Activated gamma-delta T cell (primary cell): ENCODE measurements at regions not wholly inside any gene's neighbourhood (a gene's known extent, or its start where the extent isn't known, plus 50 kb on each side); places are given as distances from the start of the nearest gene placed in this dataset.
"Not testable (repeated sequence)": the region's sequence is repeated elsewhere in the genome, so short reads cannot be mapped to it uniquely, and the experiment has no call there.

Experiments
- DNase-seq: peaks from one replicate; lab custom pipeline; 2025; lab: John Stamatoyannopoulos, UW

DNA sequence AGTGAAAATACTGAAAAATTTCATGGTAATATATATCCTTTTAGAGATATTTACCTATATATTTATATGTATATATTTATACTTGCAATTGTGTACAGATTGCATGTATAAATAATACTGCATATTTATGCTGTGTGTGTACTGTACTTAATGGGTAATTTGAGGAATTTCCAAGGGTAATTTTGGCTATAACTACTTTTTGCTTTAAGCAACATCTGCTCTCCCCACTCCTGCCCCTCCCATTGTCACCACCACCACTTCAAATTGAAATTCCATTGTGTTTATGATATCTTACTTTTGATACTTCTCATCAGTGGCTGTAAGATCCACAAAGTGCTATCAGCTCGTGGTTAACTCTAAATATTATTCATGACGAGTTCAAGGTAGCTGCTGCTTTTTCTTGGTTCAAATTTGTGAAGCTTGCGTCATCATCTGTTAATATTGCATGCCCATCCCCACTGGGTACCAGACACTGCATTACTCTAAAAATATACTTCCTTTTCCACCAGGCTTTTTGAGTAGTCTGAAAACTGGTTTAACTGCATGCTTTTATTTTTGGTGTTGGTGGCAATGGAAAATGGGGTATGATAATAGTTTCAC, 91.7 kb upstream of the MITF start:
- no peak for DNase-seq

DNA sequence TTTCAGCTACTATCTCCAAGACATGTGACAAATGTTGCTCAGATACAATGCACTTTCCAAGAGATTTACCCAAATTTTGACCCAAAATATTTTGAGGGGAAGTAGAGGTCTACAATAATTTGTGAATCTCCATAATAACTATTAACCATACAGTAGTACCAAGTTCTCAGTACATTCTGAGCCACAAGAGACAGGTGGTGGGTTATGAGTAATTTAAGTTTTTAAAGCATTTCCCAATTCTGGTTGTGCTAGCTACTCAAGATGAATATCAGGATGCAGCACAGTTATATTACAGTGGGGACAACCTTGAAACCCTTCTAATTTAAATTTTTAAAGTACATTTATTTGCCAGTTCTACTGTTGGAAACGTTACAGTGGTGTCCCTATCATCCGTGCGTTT, 92.2 kb upstream of the MITF start:
- no peak for DNase-seq

DNA sequence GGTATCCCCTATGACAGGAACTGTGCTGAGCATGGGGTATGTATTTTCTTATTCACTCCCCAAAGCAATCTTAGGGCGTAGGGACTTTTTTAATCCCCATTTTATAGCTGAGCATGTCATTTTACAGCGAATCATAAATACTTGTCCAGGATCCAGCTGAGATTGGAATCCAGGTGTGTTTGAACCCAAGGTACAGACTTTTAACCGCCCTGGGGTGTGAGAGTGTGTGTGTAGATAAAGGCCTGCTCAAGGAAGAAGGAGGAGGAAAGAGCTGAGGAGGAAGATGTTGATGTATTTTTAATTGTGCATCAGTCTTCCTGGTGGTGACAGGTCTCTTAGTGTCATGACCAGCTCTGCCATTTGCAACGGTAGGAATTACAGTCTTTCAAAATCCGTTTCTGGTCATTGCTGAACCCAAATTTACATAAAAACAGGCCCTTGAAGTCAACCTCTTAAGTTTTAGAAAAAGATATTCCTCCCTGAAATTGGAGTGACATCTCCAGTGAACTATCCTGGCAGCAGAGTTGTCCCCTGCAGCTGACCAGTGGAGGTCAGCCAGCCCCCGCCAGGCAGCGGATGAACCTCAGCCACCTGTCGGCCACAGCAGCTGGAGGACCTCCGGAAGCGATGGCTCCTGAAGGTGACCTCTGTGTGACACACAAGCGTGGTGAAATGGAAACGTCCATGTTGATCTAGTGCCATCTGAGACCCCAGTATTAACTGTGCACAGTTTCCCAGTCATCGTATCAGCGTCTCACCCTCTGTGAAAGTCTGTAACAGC, 92.8 kb upstream of the MITF start:
- no peak for DNase-seq

DNA sequence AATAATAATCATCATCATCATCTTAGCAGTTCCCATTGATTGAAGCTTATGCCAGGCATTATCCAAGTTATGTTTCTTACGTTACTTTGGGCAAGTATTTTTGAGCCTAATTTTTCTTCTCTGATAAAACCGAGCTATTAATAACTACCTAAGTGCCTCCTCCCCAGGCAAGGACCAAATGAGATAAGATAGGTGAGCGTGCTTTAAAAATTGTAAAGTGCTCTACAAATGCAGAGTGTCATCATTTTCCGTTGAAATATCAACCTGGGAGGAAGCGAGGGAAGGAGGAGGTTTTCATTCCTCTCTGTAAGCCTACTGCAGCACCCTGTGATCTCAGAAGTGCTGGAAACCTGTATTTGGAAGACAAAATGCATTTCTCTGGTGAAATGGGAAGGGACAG, 96.7 kb upstream of the MITF start:
- DNase-seq = no peak

DNA sequence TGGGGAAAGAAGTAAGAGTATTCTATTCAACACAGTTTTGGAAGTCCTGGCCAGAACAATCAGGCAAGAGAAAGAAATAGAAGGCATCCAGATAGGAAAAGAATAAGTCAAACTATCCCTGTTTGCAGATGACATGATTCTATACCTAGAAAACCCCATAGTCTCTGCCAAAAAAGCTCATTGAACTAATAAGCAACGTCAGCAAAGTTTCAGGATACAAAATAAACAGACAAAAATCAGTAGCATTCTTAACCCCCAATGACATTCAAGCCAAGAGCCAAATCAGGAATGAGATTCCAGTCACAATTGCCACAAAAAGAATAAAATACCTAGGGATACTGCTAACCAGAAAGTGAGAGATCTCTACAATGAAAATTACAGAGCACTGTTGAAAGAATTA, 99.4 kb upstream of the MITF start:
- no peak for DNase-seq

DNA sequence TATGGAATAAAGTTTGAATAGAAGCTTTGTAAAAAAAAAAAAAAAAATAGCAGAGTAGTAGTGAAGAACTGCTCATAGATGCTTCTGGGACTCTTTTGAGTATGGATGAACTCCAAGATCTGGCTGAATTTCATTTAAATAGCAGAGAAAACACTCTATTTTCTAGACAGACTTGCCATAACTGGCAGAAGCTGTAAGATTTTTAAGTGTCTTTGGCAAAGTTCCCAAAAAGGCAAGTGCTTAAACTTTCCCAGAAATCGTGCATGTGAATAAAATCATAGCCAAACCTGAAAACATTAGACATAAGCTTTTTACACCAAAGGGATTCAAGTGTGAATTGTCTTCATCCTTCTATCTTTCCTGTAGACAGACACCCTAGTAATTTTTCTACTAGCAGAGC, 110.3 kb upstream of the MITF start:
- DNase-seq = no peak

DNA sequence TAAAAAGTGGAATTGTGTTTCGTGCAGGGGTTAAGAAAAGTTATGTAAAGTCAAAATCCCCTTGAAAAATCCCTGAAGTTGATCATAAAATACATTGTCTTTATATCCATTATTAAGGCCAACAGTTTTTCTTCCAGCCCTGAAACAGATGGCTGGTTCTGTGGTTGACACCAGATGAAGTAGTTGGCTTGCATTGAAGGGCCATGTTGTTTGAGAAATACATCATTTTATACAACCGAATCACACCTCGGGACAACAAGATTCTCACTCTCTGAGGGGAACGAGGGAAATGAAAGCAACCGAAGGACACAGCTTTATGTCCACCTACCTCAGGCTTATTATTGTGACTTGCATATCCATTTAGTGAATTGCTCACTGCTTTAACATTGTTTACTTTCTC, 126.0 kb upstream of the MITF start:
- no peak for DNase-seq

DNA sequence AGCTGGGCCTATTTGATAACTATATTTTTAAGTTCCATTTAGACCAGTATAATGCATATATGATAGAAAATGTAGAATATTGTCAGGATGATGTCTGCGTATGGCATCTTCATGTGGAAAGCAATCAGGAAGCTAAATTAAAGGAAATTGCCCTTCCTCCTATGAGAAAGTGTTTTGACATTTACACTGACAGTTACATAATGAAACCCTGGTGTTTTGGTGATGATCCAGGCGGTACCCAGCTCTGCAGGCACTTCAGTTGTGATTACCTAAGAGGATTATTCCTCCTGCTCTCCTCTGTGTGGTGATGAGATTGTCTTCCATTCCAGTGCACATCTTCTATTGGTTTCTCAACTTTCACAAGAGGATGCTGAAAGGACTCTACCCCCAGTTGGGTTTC, 126.5 kb upstream of the MITF start:
- no peak for DNase-seq

DNA sequence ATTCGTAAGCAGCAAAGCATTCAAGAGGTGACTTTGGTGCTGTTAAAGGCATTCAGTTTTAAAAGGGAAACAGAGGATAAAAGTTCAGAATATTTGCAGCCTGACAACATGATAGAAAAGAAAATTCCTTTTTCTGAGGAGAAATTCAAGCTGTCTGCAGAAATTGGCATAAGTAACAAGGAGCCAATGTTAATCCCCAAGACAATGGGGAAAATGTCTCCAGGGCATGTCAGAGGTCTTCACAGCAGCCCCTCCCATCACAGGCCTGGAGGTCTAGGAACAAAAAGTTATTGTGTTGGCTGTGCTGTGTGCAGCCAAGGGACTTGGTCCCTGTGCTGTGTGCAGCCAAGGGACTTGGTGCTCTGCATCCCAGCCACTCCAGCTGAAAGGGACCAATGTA, 129.7 kb upstream of the MITF start:
- DNase-seq = not testable (repeated sequence)

DNA sequence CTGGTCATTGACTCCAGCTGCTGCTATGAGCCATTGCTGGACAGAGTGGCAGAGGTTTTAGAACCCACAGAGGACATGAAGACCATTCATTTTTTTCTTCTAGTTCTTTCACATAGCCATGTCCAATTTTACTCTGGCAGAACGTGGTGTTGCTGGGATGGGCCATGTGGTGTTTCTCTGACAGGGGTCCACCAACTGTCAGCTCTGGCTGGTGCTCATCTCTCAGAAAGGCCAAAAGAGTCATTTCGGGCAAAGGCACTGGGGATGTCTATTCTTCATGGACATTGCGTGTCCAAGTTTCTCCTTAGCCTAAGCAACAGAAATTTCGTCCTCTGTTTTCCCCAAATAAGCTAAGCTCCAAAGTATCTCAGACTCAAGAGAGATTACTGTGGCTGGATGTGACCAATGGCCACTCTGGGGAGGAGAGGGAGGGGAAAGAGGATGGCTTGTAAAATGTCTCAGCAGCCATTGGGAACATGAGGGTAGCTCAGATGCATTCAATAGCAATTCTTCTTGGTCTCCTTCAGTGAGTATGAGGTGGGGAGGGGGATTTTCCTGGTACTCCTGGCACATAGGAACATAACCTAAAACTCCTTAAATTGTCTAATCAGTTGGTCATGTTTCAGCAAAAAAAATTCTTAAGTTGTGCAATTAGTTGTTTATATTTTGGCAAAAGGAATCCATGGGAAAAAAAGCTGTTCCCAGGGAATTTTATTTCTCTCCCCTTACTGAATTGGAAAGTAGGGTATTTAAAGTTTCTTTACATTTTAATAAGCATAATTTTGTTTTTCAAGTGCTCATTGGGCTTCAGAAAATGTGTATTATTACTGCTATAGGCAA, 131.6 kb upstream of the MITF start:
- DNase-seq = no peak

DNA sequence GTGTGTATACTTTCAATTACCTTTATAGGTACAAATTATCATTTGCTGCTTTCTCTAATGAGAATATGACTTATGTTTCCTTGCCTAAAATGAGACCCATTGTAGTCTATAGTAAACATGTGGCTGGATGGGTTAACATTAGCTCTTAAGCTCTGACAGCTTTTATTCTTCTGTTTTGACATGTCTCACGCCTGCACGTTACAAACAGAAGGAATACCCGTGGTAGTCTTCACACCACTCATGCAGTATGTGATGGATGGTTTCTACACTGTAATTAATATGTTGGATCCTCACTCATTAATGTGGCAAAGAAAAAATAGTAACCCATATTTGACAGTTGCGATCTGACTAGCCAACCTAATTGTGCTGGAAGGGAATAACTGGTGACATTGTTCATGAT, 133.4 kb upstream of the MITF start:
- DNase-seq = no peak

DNA sequence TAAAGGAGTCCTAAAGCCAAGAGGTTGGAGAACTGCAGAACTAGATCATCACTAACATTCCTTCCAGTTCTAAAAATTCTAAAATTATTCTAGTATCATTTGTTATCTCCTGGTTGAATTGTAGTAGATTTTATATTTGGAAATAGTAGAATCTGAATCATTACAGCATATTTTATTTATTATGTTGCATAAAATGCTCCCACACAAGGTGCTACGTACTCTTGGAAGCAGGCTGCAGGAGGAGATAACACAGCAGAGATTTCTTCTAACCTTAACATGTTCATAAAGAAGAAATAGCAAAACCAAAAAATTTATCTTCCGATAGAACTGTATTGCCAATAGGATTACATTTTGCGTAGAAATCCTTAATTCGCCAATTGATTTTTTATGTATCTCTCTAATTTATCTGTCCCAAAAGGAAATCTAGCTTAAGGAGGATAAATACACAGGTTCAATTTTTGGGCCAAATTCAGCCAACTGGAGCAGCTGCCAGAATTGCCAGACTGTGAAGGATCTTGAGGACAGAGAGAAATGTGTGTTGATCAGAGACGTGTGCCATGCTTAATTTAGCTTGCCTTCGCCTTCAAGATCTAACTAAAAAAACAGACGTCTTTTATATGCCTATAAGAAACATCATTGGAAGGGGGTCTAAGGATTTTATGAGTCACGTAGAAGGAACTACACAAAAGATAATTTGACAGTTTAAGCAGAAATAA, 134.4 kb upstream of the MITF start:
- no peak for DNase-seq

DNA sequence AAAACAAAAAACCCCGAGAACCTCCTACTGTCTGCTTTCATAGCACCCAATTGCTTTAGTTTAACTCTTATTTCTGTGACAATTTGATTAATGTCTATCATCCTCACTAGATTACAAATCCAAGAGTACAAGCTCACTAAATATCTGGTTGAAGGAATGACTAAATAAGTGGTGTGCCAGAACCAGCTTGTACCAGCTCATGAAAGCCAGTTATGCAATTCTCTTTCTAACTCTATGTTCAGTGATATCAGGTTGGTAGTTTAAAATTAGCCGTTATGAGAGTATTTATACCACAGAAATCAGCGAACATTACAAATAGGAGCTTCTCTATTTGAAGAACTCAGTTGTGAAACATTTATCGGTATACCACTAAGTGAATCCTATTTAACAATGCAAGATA, 137.2 kb upstream of the MITF start:
- no peak for DNase-seq

DNA sequence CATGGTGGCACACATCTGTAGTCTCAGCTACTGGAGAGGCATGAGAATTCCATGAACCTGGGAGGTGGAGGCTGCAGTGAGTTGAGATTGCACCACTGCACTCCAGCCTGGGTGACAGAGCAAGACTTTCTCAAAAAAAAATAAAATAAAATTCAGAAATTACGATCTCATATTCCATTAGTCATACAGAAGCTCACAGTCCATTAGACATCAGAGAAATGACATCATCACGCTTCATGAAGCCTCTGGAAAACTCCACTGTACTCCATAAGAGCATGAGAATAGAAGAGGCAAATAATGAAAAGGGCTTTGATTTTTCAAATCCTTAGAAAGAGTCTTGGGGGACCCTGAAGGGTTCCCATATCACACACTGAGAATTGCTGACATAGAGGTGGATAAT, 145.0 kb upstream of the MITF start:
- DNase-seq = no peak

DNA sequence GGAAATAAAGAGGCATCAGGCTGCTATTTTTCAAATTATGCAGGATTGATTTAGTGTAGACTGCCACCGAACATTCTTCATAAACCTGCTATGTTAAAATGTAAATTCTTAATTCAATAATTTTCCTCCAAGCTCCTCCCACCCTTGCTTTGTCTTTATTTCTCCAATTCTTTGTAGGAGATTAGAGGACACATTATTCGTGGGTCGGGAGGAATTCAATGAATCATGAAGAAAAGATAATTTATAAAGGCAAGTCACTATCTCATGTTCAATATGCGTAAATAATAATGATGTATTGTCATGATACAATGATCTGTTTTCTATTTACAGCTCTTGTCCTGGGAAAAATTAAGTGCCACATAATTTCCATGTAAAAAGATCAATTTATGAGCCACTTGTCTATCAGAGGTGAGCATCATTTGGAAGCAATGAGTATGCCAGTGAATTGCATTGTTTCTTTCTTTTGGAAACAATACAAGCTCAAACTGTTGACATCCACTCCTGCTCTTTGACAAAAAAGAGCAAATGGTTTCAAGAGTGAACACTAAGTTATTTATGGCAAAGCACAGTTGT, 148.0 kb upstream of the MITF start:
- DNase-seq = no peak

DNA sequence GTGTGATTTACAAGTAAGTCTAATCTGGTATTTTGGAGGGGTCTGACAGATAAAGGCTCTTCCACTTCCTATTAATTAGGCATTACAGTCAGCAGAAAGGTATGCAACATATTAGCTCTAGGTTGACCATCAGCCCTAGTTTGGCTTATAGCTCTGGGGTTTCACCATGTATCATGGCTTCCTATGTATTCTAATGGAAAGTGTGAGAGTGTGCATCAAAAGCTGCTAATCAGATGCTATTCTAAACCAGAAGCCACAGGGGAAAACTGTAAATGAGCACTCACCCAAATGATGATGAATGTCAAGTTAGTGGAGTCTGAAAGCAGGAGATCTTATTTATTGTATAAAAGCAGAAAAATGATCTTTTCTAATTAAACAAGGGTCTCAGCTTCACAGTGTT, 149.2 kb upstream of the MITF start:
- no peak for DNase-seq

DNA sequence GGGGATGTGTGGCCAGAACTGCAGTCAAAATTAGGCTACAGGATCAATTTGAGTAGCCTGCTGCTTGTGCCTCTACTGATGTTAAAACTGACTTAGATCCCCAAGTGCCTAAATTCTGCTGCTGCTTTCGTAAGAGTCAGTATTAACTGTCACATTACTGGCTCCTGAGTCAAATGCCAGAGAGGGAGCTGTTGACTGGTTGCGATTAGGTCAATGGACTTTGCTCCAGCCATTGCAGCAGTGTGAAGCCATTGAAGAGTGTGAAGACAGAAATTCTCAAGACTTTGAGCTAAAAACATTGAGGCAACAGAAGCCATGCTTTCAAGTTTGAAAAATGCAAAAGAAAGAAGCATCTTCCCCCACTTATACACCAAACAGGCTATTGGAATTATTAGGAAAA, 151.1 kb upstream of the MITF start:
- DNase-seq = no peak

DNA sequence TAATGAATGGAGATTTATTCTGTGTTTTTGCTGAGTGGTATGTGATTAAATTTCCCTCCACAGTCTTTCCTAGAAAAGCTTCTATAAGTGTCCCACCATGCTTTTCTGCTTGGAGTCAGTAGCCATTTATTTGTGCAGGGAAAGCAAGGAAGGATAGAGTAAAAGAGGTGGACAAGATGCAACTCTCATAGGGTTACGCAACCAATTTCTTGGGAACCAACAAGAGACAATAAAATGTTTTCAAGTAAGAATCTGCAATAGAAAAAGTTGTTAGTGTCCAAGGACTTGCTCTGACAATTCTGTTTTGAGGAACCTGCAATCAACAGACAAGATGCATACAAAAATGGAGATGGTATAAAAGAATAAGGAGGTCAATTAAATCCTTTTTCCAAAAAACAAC, 153.8 kb upstream of the MITF start:
- DNase-seq = no peak

DNA sequence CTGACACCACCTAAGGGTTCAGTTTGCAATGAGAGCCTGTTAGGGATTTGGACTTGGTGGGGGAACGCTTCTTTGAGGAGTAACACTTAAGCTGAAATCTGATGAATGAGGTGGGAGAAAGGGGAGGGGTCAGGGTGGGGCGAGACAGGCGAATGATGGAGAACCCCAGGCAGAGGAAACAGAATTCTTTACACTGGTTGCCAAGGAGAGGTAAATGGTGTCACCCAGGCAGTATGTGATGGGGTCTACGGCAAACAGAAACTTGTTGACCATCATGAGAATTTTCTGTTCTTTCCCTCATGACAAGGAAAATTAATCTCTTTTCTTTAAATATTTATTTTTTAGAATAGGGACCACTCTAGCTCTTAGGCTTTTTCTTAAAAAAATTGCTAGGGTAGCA, 157.2 kb upstream of the MITF start:
- no peak for DNase-seq

DNA sequence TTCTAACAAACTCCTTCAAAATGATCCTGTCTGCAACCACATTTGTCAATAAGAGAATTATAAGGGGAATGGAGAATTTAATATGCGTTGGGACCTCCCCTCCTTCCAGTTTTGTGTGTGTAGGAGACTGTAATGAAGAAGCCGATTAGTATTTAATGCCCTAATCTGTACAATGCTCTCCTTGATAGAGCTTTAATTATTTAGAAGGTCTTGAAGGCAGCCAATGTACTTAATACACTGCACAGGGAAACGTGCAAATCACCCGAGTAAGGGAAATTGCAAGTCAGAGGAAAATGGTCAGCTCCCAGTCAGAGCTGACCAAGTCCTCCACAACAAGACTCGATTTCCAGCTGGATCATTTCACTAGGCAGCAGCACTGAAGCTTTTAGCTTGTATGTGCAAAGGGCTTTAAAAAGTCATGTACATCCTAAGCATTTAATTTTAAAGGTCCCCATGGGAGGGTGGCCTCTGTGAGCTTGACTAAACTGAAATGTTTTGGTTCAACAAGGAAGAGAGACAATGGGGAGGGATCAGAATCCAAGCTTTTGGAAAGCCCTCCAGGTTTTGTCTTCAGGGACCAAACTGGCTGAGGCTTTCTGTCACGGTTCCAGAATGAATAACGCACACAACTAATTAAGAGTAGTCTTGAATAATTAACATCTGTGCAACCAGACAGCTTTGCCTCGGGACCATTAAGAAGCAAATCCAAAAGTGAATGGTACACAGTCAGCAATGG, 159.8 kb upstream of the MITF start:
- no peak for DNase-seq

DNA sequence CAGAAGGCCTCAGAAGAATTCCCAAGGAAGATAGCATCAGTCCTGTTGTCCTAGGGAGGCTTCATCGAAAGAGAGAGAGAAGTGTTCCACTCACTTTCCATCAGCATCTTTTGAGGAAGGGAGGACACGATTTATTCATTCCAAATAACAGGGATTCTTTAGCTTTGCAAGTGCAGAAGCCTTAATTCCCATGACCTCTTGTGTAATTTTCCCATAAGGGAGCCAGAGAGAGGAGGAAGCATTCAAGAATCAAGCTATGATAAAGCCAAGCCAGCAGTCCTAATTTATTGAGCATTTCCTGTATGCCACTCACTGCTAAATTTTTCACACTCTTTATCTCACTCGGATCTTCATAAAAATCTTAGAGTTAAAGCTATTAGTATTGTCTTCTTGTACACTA, 169.7 kb upstream of the MITF start:
- no peak for DNase-seq
